SKM-1 treated with dmso at 0.1 percent for 144 hours (cell line): ENCODE measurements at regions not wholly inside any gene's neighbourhood (a gene's known extent, or its start where the extent isn't known, plus 50 kb on each side); places are given as distances from the start of the nearest gene placed in this dataset.
A peak's percentile ranks its signal among the peaks of the same experiment; 100 is the strongest.

ENCODE experiments used
- DNase-seq: peaks from one replicate; lab custom pipeline; 2025; ENCODE audit not compliant: unreplicated experiment; lab: John Stamatoyannopoulos, UW

GRCh38 chr21:15514073-15514946 lies 215.5 kb upstream of the USP25 start:
- peak; percentile 74 for DNase-seq

GRCh38 chr21:15515908-15516307 lies 213.9 kb upstream of the USP25 start:
- no peak for DNase-seq

GRCh38 chr21:15517394-15517793 lies 212.4 kb upstream of the USP25 start:
- no peak for DNase-seq

GRCh38 chr21:15520811-15521643 lies 208.8 kb upstream of the USP25 start:
- DNase-seq: peak; percentile 33

GRCh38 chr21:15521644-15522001 lies 208.2 kb upstream of the USP25 start:
- DNase-seq: no peak

DNA sequence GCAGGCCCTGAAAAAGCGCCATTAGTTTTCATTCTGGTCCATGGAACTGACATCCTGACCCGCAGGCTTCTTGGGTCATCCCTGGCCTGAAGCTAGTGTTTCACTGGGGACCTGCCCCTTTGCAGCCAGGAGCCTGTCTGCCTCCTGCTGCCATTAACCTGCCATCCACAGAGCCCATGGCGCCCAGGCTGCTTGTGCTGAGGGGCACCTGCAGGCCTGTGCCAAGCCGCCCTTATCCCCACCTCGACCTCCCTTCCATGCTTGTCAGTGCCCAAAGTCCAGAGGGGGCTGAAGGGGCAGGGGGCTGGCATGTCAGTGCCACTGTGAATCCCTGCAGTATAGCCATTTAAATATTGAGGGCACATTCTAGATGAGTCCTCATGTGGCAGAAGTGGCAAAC lies 207.6 kb upstream of the USP25 start:
- no peak for DNase-seq

GRCh38 chr21:15524855-15525254 lies 204.9 kb upstream of the USP25 start:
- no peak for DNase-seq

DNA sequence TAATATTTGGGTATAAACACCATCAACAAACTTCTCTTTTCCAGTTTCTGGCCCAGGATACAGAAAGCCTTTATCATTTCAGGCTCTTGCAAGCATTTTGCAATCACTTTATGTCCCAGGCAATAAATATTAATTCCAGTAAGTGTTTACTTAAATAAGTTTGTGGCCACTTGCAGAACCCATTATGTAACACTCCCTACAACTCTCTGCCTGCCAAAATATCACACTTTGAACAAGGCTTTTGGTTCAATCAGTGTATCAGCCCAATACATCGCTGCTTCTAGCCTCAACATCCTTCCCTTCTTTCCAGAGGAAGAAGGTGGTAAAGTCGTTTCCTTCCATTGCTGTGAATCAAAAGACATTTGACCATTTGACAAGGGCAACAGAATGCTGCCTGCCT lies 203.0 kb upstream of the USP25 start:
- no peak for DNase-seq

- DNase-seq: no peak
Measured at GRCh38 chr21:15528346-15528745, 201.4 kb upstream of the USP25 start.

DNA sequence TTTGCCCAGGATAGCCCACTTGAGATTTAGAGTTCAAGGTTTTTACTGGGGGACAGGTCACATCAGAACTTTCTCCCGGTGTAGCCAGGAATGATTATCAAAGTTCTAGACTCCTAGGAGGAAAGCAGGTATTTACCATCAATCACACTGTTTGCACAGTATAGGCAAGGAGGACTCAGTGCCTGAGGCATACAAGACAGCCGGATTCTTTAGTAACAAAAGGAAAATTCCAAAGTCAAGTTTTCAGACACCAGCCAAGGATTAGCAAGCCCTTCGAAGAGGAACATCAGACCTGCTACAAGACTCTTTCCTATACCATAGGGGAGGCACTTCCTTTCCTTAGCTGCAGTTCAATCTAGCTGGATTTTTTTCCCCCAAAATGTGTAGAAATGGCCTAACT lies 197.8 kb upstream of the USP25 start:
- DNase-seq: no peak

GRCh38 chr21:15533618-15534017 lies 196.2 kb upstream of the USP25 start:
- DNase-seq: no peak

DNA sequence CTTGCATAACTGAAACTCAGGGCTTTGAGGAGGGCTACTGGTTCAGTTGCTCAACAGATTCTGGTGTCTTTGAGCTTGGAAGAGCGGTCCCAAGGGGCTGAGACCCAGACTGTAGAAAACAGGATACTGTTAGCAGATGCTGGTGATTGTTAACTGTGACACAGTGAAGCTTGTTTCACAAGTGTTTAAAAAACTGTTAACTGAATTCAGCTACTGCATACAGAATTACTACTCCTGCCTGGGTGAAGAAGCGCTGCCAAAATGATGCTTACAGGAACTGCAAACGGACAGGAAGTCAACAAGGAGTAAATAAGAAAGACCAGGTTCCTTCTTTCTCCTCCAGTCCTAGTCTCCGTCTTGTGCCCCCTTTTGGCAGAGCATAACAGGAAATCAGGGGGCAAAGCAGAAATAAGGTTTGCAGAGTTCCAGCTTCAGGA lies 195.3 kb upstream of the USP25 start:
- DNase-seq: peak; percentile 27

DNA sequence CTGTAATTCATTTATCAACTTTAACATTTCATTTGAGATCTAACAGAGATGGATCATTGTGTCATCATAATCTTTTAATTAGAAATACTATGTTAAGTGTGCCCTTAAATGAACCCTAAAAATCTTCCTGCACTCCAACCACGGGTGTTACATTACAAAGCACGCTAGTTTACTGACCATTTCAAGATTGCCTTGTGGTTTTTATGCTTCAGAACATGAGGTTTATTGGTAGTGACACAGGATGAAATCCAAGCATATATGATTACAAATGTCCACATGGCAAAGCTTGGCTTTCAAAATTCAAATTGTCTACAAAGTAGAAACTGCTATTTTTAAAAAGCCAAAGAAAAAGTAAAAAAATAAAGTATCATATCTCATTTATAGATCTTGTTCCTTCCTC lies 190.4 kb upstream of the USP25 start:
- no peak for DNase-seq

DNA sequence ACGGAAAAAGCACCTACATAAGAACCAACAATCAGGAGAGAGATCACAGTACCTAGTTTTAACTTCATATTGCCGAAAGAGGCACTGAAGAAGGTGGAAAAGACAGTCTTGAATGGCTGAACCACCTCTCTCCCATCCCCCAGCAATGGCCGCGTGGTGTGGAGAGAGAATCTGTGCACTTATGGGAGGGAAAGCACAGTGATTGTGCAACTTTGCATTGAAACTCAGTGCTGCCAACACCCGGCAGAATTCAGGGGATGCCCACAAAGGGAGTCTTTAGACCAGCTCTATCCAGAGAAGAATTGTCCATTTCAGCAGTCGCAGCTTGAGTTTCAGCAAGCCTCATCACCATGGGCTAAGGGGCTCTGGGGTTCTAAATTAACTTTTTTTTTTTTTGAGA lies 186.3 kb upstream of the USP25 start:
- DNase-seq: no peak

DNA sequence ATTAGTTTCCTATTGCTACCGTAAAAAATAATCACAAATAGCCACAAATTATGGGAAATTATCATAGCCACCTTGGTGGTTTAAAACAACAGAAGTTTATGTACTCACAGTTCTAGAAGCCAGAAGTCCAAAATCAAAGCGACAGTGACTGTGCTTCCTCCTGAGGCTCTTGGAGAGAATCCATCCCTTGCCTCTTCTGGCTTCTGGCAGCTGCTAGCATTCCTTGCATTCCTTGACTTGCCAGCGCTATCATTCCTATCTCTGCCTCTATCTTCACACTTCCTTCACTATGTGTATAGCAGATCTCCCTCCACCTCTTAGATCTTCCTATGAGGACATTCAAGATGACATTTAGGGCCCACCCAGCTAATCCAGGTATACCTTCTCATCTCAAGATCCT lies 180.1 kb upstream of the USP25 start:
- DNase-seq: no peak

GRCh38 chr21:15552914-15553494 lies 176.8 kb upstream of the USP25 start:
- peak; percentile 49 for DNase-seq

DNA sequence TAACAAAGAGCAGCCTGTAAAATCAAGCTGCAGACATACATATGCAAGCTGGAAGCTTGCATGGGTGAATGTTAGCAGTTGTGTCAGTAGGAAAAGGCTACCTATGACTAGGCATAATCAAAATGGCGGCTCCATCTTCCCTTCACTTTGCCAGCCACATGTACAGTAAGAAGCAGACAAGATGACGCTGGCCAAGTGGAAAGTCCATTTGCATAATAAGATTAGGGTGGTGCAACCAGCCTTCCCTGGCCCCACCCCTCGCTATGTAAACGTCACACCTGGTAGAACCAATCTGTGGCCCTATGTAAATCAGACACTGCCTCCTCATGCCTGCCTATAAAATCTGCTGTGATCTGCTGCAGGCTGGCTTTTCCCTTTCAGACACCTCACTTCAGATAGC lies 171.9 kb upstream of the USP25 start:
- DNase-seq: no peak

DNA sequence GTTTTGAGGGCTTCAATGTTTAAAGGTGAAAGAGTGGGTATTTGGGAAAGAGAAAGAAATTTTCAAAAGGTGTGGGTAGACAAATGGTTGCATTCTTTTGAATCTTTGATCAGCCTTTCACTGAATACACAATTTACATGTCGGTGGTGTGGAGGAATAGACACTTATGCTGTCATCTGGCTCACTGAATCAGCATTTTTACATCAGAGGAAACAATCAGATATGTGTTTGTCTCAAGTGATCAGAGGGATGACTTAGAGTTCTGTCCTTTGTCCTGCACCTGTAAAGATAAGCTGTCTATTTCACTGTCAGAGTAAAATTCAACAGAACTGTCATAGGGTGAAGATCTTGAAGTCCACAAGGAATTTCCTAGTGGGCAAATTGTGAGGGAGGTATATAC lies 170.9 kb upstream of the USP25 start:
- DNase-seq: no peak

DNA sequence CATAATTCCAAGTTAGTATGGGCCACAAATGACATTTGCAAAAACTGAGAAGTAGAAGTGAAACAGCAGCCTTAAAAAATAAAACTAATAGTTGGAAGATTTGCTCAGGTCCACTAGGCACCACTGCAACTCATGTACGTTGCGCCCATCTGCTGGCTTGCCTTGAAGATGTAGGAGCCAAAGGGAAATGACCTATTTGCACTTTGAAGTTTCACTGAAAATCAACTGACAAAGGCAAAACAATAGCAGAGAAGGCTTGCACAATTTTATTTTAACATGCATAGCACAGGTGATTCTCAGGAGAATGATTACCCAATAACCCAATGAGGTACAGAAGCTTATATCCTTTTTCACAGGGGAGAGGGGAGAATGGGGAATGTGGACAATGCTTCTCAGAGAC lies 170.1 kb upstream of the USP25 start:
- DNase-seq: no peak

DNA sequence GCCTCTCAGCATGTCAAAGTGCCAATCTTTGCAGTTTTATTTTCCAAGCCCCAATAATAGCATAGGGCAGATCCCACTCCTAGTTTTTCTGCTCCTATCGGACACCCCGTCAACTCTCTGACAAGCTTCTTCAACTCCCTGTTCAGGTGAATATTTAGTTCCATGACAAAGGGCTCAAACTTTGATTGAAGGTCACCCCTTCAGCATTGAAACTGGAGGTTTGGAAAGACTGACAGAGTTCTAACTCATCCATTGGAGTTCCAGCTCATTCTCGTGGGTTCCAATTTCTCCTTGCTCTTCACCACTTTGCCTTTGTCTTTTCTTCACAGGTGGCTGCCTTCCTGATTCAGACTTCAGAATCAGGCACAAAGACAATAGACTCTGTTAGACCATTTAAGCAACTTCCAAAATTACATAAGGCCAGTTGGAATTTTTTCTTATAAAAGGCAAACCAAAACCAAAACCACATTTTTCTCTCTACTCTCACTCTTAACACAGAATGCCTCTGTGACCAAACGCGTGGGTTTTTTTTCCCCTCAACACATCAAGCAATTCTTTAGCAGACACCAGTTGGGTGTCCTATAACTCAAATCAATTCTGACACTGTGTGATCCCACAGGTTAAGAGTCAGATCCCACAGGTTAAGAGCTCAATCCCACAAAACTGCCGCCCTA lies 169.3 kb upstream of the USP25 start:
- no peak for DNase-seq

- no peak for DNase-seq
Measured at GRCh38 chr21:15562748-15563147, 167.0 kb upstream of the USP25 start.
